GM12873 (cell line): ENCODE measurements at regions not wholly inside any gene's neighbourhood (a gene's known extent, or its start where the extent isn't known, plus 50 kb on each side); places are given as distances from the start of the nearest gene placed in this dataset.

Experiments
- TF ChIP-seq, protein P1 (sequence below): IDR thresholded peaks from 2 replicates; pipeline ENCODE4 v1.5.1; 2012; ENCODE audit warnings: low read depth, mild to moderate bottlenecking, moderate library complexity, low read length, control low read depth; ENCODE audit not compliant: insufficient read depth; ENCODE audit errors: missing control alignments

DNA sequence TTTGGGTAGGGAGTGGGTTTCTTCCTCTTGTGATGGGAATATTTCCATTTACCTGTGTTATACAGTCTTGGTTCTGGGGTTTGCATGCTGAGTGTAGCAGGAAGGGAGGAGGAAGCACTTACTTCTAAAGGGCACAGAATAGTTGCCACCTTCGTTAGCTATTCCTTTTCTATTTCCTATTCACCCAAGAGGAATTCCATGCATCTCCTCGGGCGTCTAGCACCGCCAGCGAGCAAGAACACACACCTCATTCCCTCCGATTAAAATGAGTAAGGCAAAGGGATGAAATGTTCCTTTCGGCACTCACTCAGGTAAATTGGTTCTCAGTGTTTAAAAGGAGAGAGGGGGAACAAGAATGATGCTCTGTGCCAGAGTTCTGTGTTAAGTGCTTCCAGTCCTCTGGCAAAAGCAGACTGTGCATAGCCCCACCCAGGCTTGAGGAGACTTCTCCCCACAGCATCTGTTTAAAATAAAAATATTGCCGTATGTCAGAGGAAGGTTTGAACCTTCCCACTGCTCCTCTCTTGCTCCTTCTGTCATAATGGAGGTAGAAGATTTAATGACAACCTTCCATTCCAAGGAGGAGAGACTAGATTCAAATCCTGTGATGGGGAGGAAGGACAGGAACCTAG, 351.4 kb downstream of the PTTG2 start:
- TF ChIP-seq, protein P1, sequence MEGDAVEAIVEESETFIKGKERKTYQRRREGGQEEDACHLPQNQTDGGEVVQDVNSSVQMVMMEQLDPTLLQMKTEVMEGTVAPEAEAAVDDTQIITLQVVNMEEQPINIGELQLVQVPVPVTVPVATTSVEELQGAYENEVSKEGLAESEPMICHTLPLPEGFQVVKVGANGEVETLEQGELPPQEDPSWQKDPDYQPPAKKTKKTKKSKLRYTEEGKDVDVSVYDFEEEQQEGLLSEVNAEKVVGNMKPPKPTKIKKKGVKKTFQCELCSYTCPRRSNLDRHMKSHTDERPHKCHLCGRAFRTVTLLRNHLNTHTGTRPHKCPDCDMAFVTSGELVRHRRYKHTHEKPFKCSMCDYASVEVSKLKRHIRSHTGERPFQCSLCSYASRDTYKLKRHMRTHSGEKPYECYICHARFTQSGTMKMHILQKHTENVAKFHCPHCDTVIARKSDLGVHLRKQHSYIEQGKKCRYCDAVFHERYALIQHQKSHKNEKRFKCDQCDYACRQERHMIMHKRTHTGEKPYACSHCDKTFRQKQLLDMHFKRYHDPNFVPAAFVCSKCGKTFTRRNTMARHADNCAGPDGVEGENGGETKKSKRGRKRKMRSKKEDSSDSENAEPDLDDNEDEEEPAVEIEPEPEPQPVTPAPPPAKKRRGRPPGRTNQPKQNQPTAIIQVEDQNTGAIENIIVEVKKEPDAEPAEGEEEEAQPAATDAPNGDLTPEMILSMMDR = no peak

DNA sequence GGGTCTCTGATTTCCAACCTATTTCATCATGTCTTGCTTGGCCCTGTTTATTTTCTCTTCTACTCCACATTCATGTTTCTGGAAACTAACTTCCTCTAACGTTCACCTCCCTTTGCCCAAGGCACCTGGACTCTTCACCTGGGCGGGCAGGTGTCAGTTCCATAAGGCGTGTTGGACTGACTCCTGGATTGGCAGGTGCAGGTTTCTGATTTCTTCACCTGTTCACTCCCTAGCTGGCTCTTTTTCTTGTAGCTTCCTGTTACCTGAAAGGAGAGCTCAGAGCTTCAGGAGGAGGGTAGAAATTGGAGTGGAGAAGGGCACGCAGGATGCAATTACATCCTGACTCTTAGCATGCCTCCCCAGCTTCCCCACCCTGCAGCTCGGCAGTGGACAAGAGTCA, 350.8 kb upstream of the KLF3 start:
- TF ChIP-seq, protein P1 = no peak

DNA sequence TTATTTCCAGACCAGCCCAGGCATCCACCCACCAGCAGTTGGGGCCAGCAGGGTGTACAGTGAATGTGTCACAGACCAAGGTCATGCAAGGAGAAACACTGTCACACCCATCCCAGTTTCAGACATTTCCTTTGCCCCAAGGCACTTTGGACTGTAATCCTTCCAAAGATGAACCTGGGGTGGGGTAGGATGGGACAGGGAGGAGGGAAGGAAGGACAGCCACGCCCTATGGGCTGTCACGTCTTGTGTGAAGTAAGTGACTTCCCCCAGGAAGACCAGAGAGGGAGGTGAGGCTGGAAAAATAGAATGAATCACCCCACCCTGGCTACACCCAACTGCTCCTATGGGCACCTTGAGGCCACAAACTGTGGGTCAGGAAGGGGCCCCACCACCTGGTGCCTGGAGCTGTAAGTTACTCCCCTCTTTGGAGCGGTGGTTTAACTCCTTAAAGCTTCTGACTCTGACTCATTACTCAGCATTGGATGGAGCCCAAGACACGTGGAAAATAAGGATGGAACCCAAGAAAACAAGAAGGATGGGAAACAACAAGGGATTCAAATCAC, 349.9 kb upstream of the KLF3 start:
- TF ChIP-seq, protein P1 = no peak

DNA sequence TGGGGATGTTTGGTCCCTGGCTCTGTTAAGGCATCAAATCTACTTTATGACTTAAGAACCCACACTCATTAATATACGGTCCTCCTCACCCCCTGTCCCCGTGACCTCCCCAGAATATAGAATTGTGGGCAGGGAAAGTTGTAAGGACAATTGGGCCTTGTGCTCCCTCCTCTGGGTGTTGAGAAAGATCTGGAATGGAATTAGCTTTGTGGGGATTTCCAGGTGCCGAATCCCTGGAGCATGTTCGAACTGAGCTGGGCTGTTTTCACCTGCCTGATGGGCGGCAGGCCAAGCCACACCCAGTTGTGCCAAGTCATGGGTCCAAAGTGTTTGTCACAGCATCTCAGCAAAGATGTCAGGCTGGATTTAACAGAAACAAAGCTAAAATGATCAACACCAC, 349.3 kb upstream of the KLF3 start:
- TF ChIP-seq, protein P1 = no peak

DNA sequence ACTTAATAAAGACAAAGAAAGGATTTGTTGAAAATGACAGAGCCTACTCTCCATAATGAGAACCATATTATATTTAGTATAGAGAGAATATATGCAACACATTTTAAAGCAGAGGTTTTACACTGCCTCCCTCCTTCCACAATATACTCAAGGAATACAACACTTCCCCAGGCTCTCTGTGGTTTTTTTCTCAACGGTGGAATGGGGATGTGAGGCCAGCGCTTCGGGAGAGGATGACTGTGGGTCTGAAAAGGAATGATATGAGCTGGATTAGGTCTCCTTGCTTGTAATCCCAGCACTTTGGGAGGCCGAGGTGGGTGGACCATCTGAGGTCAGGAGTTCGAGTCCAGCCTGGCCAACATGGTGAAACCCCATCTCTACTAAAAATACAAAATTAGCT, 348.7 kb upstream of the KLF3 start:
- TF ChIP-seq, protein P1 = no peak

DNA sequence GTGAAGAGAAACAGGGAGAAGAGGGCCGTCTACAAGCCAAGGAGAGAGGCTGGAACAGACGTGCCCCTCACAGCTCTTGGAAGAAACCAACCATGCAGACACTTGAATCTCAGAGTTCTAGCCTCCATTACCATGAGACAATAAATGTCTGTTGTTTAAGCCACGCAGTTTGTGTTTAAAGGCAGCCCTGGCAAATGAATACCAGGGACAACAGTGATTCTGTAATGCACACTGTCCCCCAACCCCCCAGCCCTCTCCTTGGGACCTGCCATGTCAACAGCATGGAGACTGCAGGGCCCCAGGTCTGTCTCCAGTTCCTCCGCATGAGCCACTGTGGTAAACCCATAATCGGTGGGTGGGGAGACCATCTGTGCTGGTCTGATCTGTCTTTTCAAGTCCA, 348.0 kb upstream of the KLF3 start:
- TF ChIP-seq, protein P1 = no peak

DNA sequence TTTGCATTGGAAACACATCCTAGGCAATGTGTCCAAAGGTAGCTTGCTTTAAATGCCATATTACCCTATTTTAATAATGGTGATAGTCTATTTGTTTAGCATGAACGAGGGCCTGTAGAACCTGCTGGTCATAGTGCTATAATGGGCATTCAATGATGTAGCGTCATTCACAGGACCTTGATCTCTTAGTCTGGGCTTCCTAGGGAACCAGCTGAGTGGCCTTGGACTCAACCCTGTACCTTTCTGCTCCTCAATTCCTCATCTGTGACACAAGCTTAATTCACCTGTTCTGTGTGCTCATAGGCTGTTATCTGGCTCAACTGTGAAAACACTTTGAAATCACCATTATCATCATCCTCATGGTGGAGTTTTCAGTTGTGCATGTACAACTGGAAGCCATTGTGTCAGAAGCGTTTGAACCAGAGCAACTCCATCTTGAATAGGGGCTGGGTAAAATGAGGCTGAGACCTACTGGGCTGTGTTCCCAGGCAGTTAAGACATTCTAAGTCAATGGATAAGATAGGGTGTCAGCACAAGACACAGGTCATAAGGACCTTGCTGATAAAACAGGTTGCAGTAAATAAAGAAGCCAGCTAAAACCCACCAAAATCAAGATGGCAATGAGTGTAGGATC, 346.8 kb upstream of the KLF3 start:
- TF ChIP-seq, protein P1 = no peak
